GM18867 (cell line): ENCODE measurements at regions not wholly inside any gene's neighbourhood (a gene's known extent, or its start where the extent isn't known, plus 50 kb on each side); places are given as distances from the start of the nearest gene placed in this dataset.
"Not testable (repeated sequence)": the region's sequence is repeated elsewhere in the genome, so short reads cannot be mapped to it uniquely, and the experiment has no call there.

Source experiments
- ATAC-seq: cut with Tn5 transposase; IDR thresholded peaks from one replicate; pipeline ENCODE4 v1.9.1; 2021; ENCODE audit warnings: mild to moderate bottlenecking, moderate library complexity; ENCODE audit not compliant: unreplicated experiment

DNA sequence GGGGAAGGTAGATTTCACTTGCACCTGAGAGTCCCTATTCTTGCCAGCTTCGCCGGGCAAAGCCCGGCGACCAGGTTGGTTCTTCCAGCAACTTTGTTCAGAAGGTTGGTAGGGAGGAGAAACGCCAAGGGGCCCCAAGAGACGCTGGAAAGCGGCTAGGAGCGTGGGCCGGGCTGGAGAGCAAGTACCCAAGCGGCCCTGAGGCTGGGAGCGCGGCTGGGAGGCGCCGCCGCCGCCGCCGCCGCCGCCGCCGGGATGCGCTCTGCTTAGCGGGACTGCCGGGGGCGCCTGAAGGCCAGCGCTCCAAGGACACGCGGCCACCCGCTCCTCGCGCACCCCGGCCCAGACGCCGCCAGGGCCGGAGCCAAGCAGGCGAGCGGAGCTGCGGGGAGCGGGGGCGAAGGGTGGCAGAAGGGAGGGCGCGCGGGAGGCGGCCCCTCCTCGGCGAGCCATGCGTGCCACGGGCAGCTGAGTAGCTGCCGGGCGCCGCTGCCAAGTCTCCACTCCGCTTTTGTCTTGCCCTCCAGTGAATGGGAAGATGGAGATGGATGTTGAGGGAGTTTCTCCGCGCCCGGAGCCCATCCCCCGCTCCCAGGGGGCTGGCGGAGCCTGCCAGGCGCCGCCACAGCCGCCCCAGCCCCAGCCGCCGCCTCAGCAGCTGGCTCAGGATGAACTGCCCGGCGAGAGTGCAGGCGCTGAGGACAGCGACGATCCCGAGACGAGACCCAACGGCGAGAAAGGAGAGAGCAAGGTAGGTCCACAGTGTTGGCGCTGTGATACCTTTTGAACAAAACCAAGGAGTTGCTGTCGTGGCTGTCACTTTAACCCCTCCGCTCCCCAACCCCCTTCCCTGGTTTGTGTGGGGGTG, 227.4 kb upstream of the AZI2 start:
- no peak for ATAC-seq

DNA sequence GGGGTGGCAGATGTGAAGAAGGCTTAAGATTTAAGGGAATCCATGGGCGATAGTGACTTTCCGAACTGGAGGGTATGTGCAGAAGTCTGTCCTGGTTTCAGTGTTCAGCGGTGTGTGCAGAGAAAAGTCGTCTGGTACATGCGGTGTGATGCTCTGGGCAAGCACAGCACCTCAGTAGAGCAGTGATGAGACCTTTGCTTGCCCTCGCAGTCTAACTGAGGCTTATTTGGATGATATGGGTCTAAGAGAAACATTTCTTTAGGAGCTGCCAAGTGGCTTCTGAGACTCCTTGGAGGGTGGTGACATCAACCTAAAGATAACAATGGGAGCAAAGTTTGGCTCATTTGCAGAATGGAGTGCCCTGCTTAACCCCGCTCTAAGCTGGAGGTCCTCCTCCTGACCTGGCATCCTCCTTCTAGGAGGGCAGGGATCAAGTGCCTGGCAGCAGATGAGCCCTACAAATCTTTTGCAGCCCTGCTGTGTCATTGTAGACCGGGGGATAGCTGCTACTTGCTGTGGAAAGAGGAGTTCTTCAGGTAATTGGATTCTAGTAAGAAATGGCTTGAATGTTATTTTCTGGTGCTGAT, 228.1 kb upstream of the AZI2 start:
- ATAC-seq, result no peak

DNA sequence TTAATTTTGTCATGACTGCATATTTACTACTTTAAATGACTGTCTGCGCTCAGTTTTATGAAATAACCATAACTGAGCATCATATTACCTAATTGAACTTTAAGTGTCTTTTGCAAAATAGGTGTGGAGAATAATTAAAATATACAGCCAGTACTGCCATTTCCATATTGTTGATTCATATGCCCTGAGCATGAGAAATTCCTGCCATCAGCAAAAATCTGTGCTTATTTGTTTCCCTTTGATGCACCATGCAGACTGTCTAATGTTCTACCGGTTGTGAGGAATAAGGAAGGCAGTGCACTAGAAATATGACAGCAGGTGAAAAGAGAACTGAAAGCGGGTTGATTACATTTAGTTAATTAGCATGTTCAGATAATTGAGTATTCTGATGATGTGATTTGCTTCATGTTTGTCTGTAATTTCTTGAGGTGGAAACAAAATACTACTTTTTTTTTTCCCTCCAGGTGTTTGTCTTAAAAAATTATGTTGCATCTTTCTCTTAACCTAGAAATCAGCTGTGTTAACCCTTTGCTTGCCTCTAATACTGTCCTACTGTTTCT, 229.4 kb upstream of the AZI2 start:
- ATAC-seq, result no peak

DNA sequence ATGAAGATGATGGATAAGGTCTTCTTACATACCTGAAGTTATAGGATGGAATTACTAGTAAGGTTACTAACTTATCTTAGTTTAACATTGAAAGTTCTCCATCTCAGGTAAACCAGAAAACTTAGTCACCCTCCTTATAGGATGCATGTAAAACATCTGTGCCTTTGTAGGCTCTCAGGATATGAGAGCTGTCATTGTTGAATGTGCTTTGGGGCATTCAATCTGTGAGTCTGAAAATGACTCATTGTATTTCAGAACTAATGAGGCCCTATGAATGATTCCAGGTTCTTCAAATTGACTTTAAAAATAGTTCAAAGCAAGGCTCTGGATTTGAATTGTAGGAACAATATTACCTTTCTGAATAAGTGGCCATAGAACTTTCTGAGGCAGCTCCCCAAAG, 237.7 kb upstream of the AZI2 start:
- ATAC-seq, result peak; percentile 54

DNA sequence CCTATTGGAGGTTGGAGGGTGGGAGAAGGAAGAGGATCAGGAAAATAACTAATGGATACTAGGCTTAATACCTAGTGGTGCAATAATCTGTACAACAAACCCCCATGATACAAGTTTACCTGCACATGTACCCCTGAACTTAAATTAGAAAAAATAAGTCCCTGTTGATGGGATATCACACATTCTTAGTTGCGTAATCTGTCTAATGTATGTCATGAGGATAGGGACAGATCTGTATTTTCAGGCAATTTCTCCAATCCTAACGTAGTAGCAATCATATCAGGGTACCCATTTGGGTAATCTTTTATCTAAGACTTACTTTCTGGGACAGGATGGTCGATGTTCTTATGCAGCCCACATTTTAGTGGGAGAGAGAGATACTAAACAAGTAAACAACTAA, 239.1 kb upstream of the AZI2 start:
- no peak for ATAC-seq

DNA sequence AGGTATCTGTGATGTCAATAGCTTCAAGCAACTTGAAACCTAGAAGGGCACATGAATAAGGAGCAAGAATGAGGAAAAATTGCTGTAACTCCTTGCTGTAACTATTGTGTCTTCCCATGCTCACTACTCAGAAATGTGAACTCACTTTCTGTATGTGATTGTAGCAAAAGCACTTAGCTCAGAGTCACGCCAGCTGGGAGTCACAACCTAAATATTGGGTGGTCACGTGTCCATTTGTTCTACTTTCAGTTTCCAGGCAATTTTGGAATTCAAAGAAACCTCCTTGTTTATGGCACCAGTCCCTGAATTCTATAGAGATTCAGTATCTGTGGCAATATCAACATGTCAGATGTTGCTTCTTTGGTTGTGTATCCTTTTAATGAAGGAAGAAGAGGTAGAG, 241.6 kb upstream of the AZI2 start:
- peak; percentile 31 for ATAC-seq

DNA sequence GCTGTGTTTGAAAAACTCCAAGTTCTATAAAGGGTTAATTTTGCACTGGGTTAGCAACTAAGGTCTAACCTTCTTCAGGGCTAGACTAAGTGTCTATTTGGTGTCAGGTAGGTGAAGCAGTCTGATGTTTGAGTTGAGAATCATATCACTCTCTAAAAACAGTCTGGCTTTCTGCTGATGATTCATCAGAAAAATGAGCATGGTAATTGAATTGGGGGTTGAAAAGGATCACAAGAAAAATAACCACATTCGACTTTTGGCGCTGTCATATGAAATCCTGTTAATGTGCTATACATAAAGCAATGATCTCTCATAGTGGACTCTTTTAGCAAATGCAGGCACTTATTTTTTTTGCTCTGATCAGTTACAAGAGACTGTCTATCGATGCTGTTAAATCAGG, 242.2 kb upstream of the AZI2 start:
- peak; percentile 2 for ATAC-seq

DNA sequence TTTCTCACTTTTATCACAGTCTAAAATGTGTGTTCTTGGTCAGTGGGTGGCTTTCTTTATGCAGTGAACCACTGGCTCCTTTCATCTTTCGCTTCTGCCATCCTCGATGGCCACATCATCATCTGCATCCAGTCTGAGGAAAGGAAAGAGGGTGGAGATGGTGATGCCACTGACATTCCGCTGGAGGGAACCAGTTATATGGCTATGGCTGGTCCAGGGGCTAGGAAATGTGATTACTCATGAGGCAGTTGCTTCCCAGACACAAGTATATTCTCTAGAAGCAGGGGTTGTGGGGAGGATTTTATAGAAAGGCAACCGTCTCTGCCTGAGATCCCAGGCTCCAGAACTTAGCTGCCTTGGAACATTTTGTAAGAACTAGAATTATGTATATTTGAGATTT, 246.7 kb upstream of the AZI2 start:
- ATAC-seq, result no peak

DNA sequence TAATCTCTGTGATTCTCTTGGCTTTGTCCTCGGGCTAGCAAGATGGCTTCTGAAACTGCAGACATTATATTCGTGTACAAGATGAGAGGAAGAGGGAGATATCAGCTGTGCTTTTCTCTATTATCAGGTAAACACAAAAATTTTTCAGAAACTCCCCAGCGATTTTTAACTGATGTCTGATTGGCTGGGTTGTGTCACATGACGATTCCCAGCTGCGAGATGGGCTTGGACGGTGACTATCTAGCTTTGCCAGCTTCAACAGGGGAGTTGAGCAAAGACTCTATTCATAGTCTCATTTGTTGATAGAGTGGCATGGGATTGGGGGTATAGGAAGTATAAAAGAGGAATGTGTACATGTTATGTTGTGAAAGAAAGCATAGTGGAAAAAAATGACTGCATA, 248.8 kb upstream of the AZI2 start:
- ATAC-seq, result no peak

DNA sequence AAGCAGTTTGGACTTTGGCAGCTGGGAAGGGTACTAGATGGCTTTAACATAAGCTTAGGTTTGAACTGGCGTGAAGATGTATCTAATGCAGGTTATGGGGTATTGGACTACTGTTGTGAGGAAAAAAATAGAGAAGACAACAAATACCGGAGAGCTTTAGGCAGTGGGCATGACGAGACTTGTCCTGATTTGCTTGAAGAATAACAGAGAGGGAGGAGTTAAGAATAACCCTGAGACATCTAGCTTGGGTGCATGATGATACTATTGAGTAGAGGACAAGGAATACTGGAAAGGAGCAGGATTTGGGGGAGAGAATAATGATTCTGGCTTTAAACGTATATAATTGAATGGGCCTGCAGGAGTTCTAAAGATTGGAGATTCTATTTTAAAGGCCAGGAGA, 249.5 kb upstream of the AZI2 start:
- no peak for ATAC-seq

DNA sequence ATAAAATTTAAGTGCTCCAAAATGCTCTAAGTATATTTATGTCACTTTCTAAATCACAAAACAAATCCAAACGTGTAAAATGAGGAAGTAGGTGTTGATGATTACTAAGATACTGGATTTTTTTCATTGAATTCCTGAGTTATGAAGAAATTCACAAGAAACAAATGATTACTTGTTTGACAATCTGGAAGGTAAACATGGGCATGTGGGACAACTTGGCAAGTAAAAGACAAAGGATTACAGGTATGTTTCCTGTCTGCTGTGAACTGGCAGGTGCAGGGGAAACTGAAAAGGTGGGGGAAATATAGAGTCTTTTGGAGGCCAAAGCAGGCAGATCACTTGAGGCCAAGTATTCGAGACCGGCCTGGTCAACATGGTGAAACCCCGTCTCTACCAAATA, 252.7 kb upstream of the AZI2 start:
- no peak for ATAC-seq

DNA sequence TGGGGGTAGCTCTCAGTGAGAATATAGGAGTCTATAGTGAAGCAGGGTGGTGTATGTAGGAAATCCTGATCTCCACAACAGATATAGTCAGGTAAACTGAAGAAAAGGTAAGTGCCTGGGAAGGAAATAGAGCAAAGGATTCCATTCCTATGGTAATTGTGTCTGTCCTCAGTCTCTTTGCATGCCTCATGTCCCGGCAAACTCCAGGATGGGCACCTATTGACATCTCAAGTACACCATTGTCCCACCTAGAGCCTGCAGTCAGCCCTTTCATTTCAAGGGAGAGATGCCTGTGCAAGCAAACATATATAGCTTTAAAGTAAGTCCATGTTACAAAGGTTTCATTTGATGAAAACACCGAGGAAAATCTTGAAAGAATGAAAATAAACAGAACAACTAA, 257.7 kb upstream of the AZI2 start:
- ATAC-seq, result no peak

DNA sequence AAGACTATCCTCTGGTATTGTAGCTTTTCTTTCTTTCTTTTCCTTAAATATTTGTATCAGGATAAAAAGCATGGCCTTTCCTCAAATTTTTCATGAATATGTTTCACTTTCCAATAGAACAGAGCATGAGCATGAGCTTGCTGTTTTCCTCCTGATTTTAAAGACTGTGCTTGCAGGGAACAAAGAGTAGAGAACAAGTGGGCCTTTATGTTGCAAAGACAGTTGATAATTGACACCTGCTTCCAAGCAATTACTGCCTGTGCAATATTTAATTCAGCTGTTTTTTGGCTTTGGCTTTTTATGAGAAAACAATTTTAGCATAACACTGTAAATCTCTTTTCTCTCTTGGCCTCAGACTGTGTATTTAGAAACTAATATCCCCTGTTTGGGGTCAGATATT, 263.6 kb upstream of the AZI2 start:
- no peak for ATAC-seq

DNA sequence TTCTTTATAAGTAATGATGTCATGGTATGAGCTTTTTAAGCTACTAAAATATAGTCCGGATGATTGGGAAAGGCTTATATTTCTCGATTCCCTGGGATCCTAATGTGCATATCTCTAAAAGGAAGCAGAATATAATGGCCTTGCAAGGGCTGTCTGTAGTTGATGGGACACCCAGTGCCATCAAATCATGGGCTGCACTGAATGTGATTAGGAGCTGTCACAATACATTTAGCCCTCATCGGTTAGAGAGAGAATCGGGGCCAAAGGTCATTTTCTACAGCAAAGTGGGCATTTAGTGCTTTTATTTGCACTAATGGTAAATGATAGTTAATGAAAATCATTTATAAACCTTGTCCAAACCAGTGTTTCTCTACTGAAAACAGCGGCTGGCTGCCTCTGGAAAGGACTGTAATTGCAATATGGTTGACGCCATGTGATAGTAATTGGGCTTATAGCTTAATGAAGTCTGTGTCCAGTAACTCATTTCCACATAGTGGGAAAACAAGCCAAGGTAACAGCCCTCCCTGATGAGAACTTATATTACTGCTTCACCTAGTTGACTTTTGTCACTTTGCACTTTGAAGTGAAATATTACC, 265.0 kb upstream of the AZI2 start:
- ATAC-seq, result no peak

DNA sequence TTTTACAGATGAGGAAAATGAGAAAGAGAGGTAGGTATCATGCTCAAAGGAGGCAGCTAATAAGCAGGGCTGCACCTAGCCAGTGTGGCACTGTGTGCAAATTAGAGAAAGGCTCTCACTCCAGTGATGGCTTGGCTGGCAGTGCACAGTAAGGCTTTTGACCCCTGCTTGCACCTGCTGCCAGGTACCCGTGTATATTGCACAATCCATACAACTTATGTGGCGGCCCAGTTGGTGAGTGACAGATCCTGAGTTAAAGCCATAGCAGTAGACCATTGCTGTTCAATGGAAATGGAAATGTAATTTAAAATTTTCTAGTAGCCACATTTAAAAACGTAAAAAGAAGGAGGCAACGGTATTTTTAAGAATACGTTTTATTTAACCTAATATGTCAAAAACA, 266.4 kb upstream of the AZI2 start:
- no peak for ATAC-seq

DNA sequence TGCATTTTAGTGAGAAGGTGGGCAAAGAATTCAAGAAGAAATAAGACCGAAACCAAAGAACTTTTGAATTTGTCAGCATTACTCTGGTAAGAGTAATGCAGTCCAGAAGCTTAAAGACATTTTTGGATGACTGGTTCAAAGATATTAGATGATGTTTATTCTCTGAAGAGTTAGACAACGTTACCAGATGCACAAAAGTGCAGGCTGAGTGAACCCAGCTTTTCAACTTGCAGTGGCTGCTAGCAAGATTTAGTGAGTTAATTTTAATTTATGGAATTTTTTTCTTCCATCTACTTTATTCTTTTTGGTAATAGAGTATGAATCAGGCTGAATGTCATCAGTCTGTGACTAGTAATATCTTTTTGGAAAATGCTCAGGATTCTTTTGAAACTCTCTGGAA, 267.3 kb upstream of the AZI2 start:
- ATAC-seq, result no peak

DNA sequence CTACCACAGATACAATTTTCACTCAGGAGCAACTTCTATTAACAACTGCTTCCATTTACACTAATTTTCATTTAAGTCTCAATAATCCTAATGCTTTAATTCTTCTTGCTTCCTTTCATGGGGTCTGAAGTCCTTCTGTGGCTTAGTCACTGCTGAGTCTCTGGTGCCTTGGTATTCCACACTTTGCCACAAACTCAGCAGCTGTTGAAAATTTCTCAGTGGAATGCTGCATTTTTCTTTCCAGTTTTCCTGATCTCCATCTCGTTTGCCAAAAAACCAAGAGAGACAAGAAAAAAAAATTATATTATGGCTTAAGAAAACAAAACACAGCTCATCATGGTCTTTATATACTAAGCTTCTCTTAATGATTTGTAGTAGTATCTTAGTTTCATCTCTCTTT, 269.2 kb upstream of the AZI2 start:
- no peak for ATAC-seq

DNA sequence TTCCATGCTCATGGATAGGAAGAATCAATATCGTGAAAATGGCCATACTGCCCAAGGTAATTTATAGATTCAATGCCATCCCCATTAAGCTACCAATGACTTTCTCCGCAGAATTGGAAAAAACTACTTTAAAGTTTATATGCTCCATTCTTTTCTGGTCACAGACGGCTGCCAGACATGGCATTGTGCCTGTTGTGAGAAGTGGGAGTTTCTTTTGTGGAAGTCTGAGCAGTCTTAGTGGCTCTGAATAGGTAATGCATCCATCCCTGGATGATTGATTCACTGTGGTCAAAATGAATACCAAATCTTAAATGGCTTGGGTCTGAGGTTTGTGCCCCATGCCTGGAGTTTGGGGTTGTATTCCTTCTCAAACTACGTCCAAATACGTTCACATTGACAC, 274.5 kb upstream of the AZI2 start:
- ATAC-seq, result no peak

DNA sequence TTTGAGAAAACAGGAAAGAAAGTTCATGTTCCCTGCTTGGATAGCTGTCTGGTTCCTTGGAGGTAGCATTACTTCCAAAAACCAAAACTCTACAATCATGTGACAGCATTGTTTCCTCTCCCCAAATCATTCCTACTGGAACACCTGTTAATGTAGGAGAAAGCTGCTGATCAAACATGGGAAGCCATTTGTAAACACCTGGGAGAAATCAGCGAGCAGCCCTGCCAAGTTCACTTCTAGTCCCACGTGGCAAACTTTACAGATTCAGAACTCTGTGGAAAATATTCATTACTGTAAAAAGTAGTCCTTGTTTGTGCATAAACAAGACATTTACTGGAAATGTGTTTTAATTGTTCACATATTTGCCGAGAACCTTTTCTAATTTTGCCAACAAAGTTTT, 275.5 kb upstream of the AZI2 start:
- ATAC-seq, result no peak

DNA sequence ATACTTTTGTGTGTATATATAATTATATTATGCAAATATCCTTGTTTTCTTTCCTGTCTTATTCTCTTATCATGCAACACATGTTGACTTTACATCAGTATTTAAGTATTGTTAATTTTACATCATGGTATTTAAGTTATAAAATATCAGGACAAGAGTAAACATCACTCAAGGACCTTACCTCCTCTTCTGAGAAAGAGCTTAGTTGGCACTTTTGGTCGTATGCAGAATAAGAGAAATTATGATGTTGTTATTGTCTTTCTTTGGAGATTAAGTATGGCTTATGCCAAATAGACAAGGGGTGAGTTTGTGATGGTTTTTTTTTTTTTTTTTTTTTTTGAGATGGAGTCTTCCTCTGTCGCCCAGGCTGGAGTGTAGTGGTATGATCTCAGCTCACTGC, 279.2 kb upstream of the AZI2 start:
- ATAC-seq, result not testable (repeated sequence)

DNA sequence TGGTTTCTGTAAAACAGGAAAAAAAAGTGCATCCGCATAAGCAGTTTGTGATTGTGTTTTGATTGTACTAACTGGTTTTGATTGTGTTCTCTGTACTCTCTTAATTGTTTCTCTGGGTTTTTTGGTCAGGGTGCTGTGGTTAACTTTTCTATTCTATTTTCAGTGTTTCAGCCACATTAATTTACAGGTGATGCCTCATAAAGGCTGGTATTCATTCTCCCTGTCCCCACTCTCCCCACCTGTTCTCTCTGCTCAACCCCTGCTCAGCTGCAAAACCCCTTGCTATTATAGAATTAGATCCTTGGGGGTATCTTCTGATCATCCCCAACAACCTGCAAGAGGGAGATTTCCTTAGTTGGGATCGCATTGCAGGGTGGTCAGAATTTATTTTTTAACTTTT, 285.4 kb upstream of the AZI2 start:
- no peak for ATAC-seq

DNA sequence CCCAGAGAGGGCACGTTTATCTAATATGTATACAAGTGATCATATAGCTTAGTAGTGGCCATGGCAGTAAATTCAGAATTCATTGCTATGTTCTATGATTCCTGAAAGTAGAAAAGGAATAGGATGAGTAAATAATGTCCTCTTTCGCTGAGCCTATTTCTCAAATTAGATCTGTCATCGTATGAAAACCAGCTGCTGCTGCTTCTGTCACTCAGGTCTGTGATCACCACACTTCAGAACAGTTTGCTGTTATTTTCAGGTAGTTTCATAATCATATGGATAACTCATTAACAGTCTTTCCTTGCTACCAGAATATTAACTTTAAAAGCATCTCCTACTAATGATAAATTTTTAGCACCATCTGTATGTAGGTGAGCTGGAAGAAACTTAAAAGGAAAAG, 289.1 kb upstream of the AZI2 start:
- ATAC-seq, result no peak
